Karpas-422 (cell line): ENCODE measurements at regions not wholly inside any gene's neighbourhood (a gene's known extent, or its start where the extent isn't known, plus 50 kb on each side); places are given as distances from the start of the nearest gene placed in this dataset.

Experiments used
- DNase-seq: peaks from one replicate; pipeline ENCODE4 v3.0.0-alpha.2; 2015
- H2AFZ ChIP-seq: fragments of 200-600 bp; sonication (generic); 2 replicates; pipeline ENCODE4 v1.6.1; 2014; ENCODE audit warnings: antibody characterized with exemption, low read length, mixed read lengths
- H3K27ac ChIP-seq: fragments of 200-600 bp; sonication (generic); 2 replicates; pipeline ENCODE4 v1.5.1; 2014; ENCODE audit warnings: mild to moderate bottlenecking, low read length, moderate library complexity
- H3K27me3 ChIP-seq: fragments of 200-600 bp; sonication (generic); 2 replicates; pipeline ENCODE4 v1.6.1; 2014; ENCODE audit warnings: low read length, mixed read lengths
- H3K36me3 ChIP-seq: fragments of 200-600 bp; sonication (generic); 2 replicates; pipeline ENCODE4 v1.6.1; 2014; ENCODE audit warnings: low read length, mixed read lengths; ENCODE audit not compliant: insufficient read depth
- H3K4me1 ChIP-seq: fragments of 200-600 bp; sonication (generic); 2 replicates; pipeline ENCODE4 v1.6.1; 2014; ENCODE audit warnings: mild to moderate bottlenecking, low read length, mixed read lengths
- H3K4me2 ChIP-seq: fragments of 200-600 bp; sonication (generic); 2 replicates; pipeline ENCODE4 v1.6.1; 2014; ENCODE audit warnings: low read length, low read depth, mild to moderate bottlenecking; ENCODE audit not compliant: poor library complexity, severe bottlenecking
- H3K4me3 ChIP-seq: fragments of 200-600 bp; sonication (generic); 2 replicates; pipeline ENCODE4 v1.5.1; 2014; ENCODE audit warnings: mild to moderate bottlenecking, antibody characterized with exemption, low read length, mixed read lengths
- H3K79me2 ChIP-seq: fragments of 200-600 bp; sonication (generic); 2 replicates; pipeline ENCODE4 v1.6.1; 2014; ENCODE audit warnings: mild to moderate bottlenecking, low read length, mixed read lengths
- H3K9ac ChIP-seq: fragments of 200-600 bp; sonication (generic); 2 replicates; pipeline ENCODE4 v1.6.0; 2014; ENCODE audit warnings: low read length
- H3K9me2 ChIP-seq: fragments of 200-600 bp; sonication (generic), shearing (Covaris generic); replicated peaks from 2 replicates; pipeline ENCODE4 v1.6.0; 2014; ENCODE audit warnings: mild to moderate bottlenecking, low read length, moderate library complexity; ENCODE audit not compliant: insufficient read depth
- H3K9me3 ChIP-seq: fragments of 300-700, 200-600 bp; sonication (generic); 2 replicates; pipeline ENCODE4 v1.6.1; 2014; ENCODE audit warnings: low read length, mixed read lengths
- H4K20me1 ChIP-seq: fragments of 200-600 bp; sonication (generic); 2 replicates; pipeline ENCODE4 v1.6.1; 2014; ENCODE audit warnings: mild to moderate bottlenecking, antibody characterized with exemption, low read length, low read depth; ENCODE audit not compliant: insufficient read depth

DNA sequence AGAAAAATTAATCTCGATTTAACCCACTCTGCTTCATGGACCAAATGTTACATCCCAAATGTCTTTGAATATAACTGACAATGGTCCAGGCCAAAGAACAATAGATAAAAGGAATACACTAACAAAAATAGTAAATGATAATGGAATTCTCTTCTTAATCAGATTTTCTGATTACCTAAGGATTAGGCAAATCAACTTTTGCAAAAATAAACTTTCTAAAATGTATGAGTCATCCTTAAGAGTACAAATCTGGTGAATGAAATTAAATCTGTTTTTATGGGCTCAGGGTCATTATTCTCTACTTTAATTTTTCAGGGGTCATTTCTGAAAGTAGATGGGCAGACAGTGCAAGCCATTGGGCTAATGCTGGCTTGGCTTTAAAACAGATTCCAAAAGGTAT is 102.1 kb upstream of the FAM13C start:
- no peak overlapping the region for H3K27ac ChIP-seq
- H3K36me3 ChIP-seq = no peaks in the 10 kb centered on the region
- DNase-seq = no peak
- H3K79me2 ChIP-seq = no peaks in the 10 kb centered on the region
- no peaks in the 10 kb centered on the region for H3K9me3 ChIP-seq
- H3K4me2 ChIP-seq = no peak overlapping the region
- H3K9ac ChIP-seq = no peak overlapping the region
- H3K9me2 ChIP-seq = no peaks in the 10 kb centered on the region
- no peaks in the 10 kb centered on the region for H3K27me3 ChIP-seq
- H3K4me1 ChIP-seq = no peaks in the 10 kb centered on the region
- H3K4me3 ChIP-seq = no peak overlapping the region
- no peak overlapping the region for H2AFZ ChIP-seq
- H4K20me1 ChIP-seq = no peaks in the 10 kb centered on the region

DNA sequence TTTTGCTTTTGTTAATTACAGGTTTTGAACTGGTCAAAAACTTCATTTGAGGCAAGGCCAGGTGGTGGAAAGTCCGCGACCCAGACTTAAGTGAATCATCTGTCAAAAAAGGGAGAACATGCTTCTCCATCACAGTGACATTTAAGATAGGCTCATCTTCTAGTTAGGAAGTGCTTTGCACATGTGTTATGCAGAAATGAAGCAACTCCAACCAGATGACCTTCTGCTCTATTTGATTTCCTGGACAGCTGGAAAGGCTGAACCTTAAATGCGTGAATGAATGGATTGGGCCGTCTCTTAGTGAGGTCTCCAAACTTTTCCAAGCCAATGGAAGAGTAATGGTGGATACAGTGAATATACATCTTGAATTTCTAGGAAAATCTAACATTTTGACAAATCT is 101.6 kb upstream of the FAM13C start:
- Histone ChIP-seq H3K79me2 (no peaks in the 10 kb centered on the region), H3K36me3 (no peaks in the 10 kb centered on the region), H3K4me3 (no peak overlapping the region), H3K4me2 (no peak overlapping the region), H3K9me3 (no peaks in the 10 kb centered on the region), H3K9ac (no peak overlapping the region), H2AFZ (no peak overlapping the region), H3K27ac (no peak overlapping the region), H3K27me3 (no peaks in the 10 kb centered on the region), H4K20me1 (no peaks in the 10 kb centered on the region), H3K9me2 (no peaks in the 10 kb centered on the region), H3K4me1 (no peaks in the 10 kb centered on the region)
- DNase-seq = no peak

DNA sequence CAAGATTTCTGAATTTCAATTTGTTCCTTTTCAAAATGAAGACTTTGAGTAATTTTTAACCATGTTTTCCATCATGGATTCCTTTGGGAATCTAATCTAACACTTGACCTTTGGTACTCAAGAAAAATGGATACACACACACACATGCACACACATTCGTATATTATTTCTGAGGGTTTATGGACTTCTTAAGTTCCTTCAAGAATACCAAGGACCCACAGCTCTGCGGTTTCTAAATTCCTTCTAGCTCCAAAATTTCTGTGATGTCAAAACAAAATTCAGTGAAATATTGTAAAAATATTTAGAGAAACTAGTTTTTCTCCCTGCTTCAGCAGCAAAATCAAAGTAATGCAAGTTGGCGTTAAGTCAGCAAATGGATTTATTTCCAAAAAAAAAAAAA is 98.3 kb upstream of the FAM13C start:
- H3K9me2 ChIP-seq = no peaks in the 10 kb centered on the region
- H3K4me2 ChIP-seq = no peak overlapping the region
- no peaks in the 10 kb centered on the region for H3K36me3 ChIP-seq
- no peaks in the 10 kb centered on the region for H3K9me3 ChIP-seq
- H3K27me3 ChIP-seq = no peaks in the 10 kb centered on the region
- H3K27ac ChIP-seq = no peak overlapping the region
- H3K4me1 ChIP-seq = no peaks in the 10 kb centered on the region
- H2AFZ ChIP-seq = no peak overlapping the region
- no peak overlapping the region for H3K9ac ChIP-seq
- H3K4me3 ChIP-seq = no peak overlapping the region
- no peak for DNase-seq
- H4K20me1 ChIP-seq = no peaks in the 10 kb centered on the region
- H3K79me2 ChIP-seq = no peaks in the 10 kb centered on the region

DNA sequence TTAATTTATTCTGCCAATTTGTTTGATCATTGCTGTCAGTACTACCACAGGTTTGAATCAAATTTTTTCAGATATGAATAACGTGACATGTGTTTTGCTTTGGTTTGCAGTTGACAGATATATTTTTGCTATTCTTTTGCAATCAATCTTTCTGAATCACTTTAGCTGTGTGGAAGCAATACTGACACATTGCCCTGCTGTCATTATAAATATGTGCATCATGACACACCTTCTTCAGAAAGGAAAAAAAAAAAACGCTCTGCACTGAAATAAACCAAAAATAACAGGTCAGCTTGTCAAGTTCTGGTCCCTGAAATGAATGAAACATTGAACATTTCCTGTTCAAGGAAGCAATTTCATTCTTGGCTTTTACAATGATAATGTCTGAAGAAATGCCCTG is 93.8 kb upstream of the FAM13C start:
- no peaks in the 10 kb centered on the region for H3K27me3 ChIP-seq
- no peaks in the 10 kb centered on the region for H3K4me1 ChIP-seq
- no peaks in the 10 kb centered on the region for H4K20me1 ChIP-seq
- no peak overlapping the region for H3K4me2 ChIP-seq
- DNase-seq = no peak
- no peaks in the 10 kb centered on the region for H3K9me3 ChIP-seq
- H3K9ac ChIP-seq = no peak overlapping the region
- H3K4me3 ChIP-seq = no peak overlapping the region
- no peaks in the 10 kb centered on the region for H3K36me3 ChIP-seq
- no peak overlapping the region for H3K27ac ChIP-seq
- no peak overlapping the region for H2AFZ ChIP-seq
- no peaks in the 10 kb centered on the region for H3K9me2 ChIP-seq
- no peaks in the 10 kb centered on the region for H3K79me2 ChIP-seq

DNA sequence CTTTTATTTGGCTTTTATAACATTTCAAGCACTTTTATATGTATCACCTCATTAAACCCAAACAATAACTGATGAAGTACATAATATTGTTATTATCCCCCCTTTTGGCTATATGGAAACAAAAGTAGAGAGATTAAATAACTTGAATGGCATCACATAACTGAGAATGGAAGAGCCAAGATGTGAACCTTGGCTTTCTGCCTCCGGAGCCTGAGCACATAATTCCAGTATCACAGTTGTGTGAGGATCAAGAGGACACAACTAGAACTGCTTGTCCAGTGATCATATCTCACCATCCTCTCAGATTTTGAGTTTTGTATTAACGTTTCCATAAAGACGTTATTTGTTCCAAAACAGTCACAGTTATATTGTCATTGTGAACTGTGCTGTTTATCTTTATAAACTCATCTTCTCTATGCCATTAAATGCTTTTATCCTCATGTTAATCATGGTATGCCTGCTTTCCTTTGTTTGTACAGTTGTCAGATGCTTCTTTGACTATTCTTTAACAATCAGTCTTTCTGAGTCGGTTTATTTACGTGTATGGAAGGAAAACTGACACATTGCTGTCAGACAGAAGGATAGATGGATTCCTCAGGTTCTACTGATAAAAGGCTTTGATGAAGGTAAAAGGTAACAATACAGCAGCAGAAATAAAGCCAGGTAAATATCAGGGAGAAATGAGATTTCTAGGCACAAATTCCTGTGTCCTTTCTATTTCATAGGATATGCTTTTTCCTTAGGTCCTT is 92.0 kb upstream of the FAM13C start:
- no peaks in the 10 kb centered on the region for H3K9me2 ChIP-seq
- no peak for DNase-seq

DNA sequence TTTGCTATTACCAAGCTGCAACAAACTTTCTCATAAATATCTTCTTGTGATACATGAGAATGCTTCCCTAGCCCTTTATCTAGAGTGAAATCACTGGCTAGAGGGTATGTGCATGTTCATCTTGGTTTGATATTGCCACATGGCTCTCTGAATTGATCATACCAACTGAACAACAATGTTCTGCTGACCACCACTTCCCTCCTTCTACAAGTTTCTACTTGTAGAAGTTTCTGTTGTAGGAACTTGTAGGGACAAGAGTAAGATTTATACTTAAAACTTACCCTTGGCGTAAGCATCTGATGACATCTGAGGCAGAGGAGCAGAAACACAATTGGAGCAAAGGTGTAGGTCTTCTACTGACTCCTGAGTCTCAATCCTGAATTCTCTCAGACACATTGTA is 86.3 kb upstream of the FAM13C start:
- no peaks in the 10 kb centered on the region for H3K27me3 ChIP-seq
- no peak overlapping the region for H2AFZ ChIP-seq
- H3K4me1 ChIP-seq = no peaks in the 10 kb centered on the region
- H3K79me2 ChIP-seq = no peaks in the 10 kb centered on the region
- no peak overlapping the region for H3K9ac ChIP-seq
- no peaks in the 10 kb centered on the region for H3K36me3 ChIP-seq
- no peak overlapping the region for H3K4me2 ChIP-seq
- H4K20me1 ChIP-seq = no peaks in the 10 kb centered on the region
- DNase-seq = no peak
- no peak overlapping the region for H3K4me3 ChIP-seq
- H3K9me2 ChIP-seq = no peaks in the 10 kb centered on the region
- no peaks in the 10 kb centered on the region for H3K9me3 ChIP-seq
- no peak overlapping the region for H3K27ac ChIP-seq

More for the DNA sequence above, 92.0 kb upstream of the FAM13C start:
- Histone ChIP-seq H3K4me3 (no peak overlapping the region), H3K9me3 (no peaks in the 10 kb centered on the region), H3K79me2 (no peaks in the 10 kb centered on the region), H3K27me3 (no peaks in the 10 kb centered on the region), H3K27ac (no peak overlapping the region), H4K20me1 (no peaks in the 10 kb centered on the region), H3K9ac (no peak overlapping the region), H3K4me1 (no peaks in the 10 kb centered on the region), H2AFZ (no peak overlapping the region), H3K4me2 (no peak overlapping the region), H3K36me3 (no peaks in the 10 kb centered on the region)

DNA sequence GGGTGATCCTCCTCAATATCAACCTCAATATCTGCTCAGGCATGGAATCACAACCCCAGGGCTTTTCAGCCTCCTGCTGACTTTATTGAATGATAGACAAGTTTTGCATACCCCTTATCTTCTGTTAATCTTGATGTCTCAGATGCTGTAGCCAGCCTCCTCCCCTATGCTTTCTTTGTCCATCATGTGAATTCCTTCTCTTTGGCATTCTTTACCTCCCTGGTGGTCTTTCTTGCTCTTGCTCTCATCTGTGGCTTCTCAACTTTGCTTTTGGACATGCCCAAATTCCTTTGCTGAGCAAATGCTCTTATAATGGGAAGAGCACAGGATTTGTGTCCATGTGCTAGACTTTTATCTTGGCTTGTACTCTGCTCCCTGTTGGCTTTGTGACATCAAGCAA is 73.4 kb upstream of the FAM13C start:
- no peaks in the 10 kb centered on the region for H3K9me3 ChIP-seq
- no peaks in the 10 kb centered on the region for H3K36me3 ChIP-seq
- H2AFZ ChIP-seq = no peak overlapping the region
- H3K79me2 ChIP-seq = no peaks in the 10 kb centered on the region
- no peaks in the 10 kb centered on the region for H4K20me1 ChIP-seq
- no peak overlapping the region for H3K27ac ChIP-seq
- no peak overlapping the region for H3K4me2 ChIP-seq
- 0 out of 2 replicates have a peak, but pooled peaks cover 5% of the 10 kb centered on the region for H3K9me2 ChIP-seq
- H3K27me3 ChIP-seq = no peaks in the 10 kb centered on the region
- no peak overlapping the region for H3K9ac ChIP-seq
- no peak overlapping the region for H3K4me3 ChIP-seq
- no peaks in the 10 kb centered on the region for H3K4me1 ChIP-seq
- no peak for DNase-seq

DNA sequence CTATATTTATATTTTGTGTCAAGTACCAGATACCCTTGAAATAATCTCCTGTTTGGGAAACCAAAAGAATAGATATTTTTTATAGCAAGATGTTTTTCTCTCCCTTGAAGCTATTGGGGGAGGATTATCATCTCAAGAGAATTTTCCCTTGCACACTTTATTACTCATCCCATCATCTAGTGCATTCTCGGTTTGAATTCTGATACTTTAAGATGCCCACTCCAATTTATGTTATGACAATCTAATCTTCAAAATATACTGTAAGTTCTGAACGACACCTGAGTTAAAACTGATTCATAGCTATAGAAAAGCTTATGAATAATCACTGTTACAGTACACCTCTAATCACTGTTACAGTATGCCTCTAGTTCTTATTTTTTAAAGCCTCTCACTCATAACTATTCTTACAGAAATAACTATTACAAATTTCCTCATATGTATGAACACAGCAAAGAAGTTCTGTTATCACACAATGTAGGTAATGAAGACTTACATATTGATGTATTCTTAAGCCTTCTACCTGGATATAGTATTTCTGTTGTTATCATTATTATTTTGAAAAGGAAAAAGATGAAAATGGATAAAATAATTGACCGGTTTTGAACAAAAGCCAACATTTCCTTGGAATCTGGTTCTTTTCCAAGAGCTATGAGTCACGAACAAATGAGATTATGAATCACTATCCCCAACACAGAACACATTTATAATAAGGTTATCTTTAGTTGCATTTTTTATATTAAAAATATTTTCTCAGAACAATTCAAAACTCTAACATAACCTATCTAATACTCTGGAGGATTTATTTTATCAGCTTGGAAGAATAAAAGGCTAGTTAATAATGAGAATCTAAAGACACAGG is 72.3 kb upstream of the FAM13C start:
- Histone ChIP-seq H4K20me1 (no peaks in the 10 kb centered on the region), H3K9me2 (0 out of 2 replicates have a peak, but pooled peaks cover 5% of the 10 kb centered on the region), H3K36me3 (no peaks in the 10 kb centered on the region), H3K27me3 (no peaks in the 10 kb centered on the region), H2AFZ (no peak overlapping the region), H3K9me3 (no peaks in the 10 kb centered on the region), H3K4me1 (no peaks in the 10 kb centered on the region), H3K27ac (no peak overlapping the region), H3K4me2 (no peak overlapping the region), H3K79me2 (no peaks in the 10 kb centered on the region), H3K9ac (no peak overlapping the region), H3K4me3 (no peak overlapping the region)
- no peak for DNase-seq
